ENCODE measurements at regions not wholly inside any gene's neighbourhood (a gene's known extent, or its start where the extent isn't known, plus 50 kb on each side); places are given as distances from the start of the nearest gene placed in this dataset.

- H3K4me1 ChIP-seq (ENCODE audit: insufficient read depth, low read length, poor library complexity, severe bottlenecking) = no peaks in the 10 kb centered on the region
- no peaks in the 10 kb centered on the region for H3K9me3 ChIP-seq (ENCODE audit: insufficient read depth, low read depth, low read length)
- H3K9me2 ChIP-seq (replicated peaks; ENCODE audit: low read depth, low read length) = no peaks in the 10 kb centered on the region
- no peaks in the 10 kb centered on the region for H3K27me3 ChIP-seq (ENCODE audit: insufficient read depth, low read length, poor library complexity, severe bottlenecking)
- no peak overlapping the region for H3K9ac ChIP-seq (ENCODE audit: low read depth, low read length, poor library complexity, severe bottlenecking)
- H3K79me2 ChIP-seq (ENCODE audit: insufficient read depth, low read length) = no peaks in the 10 kb centered on the region
- TF ChIP-seq CTCF (conservative IDR thresholded peaks at IDR 0.05; ENCODE audit: low read length) (no peak), EZH2phosphoT487 (IDR thresholded peaks at IDR 0.05; ENCODE audit: borderline replicate concordance) (no peak)
- H3K4me2 ChIP-seq (ENCODE audit: low read depth, low read length, poor library complexity, severe bottlenecking) = no peak overlapping the region
- H4K20me1 ChIP-seq (ENCODE audit: insufficient read depth, low read length, poor library complexity, severe bottlenecking) = no peaks in the 10 kb centered on the region
- H2AFZ ChIP-seq (ENCODE audit: low read length) = no peak overlapping the region
- no peak overlapping the region for H3K4me3 ChIP-seq (ENCODE audit: low read length, poor library complexity, severe bottlenecking)
- H3K36me3 ChIP-seq (ENCODE audit: insufficient read depth, low read length) = no peaks in the 10 kb centered on the region
- no peaks in the 10 kb centered on the region for H3F3A ChIP-seq (ENCODE audit: low read depth)
Observed at GRCh38 chr3:55320928-55321327, 166.2 kb downstream of the WNT5A start.

GRCh38 chr3:55315396-55315795 lies 171.7 kb downstream of the WNT5A start:
- Histone ChIP-seq H3K36me3 (ENCODE audit: insufficient read depth, low read length) (no peaks in the 10 kb centered on the region), H2AFZ (ENCODE audit: low read length) (no peak overlapping the region), H3K4me1 (ENCODE audit: insufficient read depth, low read length, poor library complexity, severe bottlenecking) (no peaks in the 10 kb centered on the region), H3K4me3 (ENCODE audit: low read length, poor library complexity, severe bottlenecking) (no peak overlapping the region), H3F3A (ENCODE audit: low read depth) (no peaks in the 10 kb centered on the region), H3K9me3 (ENCODE audit: insufficient read depth, low read depth, low read length) (no peaks in the 10 kb centered on the region), H3K27me3 (ENCODE audit: insufficient read depth, low read length, poor library complexity, severe bottlenecking) (no peaks in the 10 kb centered on the region), H3K9ac (ENCODE audit: low read depth, low read length, poor library complexity, severe bottlenecking) (no peak overlapping the region), H4K20me1 (ENCODE audit: insufficient read depth, low read length, poor library complexity, severe bottlenecking) (no peaks in the 10 kb centered on the region), H3K4me2 (ENCODE audit: low read depth, low read length, poor library complexity, severe bottlenecking) (no peak overlapping the region), H3K9me2 (replicated peaks; ENCODE audit: low read depth, low read length) (no peaks in the 10 kb centered on the region), H3K79me2 (ENCODE audit: insufficient read depth, low read length) (no peaks in the 10 kb centered on the region)
- TF ChIP-seq EZH2phosphoT487 (IDR thresholded peaks at IDR 0.05; ENCODE audit: borderline replicate concordance) (no peak), CTCF (conservative IDR thresholded peaks at IDR 0.05; ENCODE audit: low read length) (no peak)

- TF ChIP-seq CTCF (conservative IDR thresholded peaks at IDR 0.05; ENCODE audit: low read length) = no peak
- no peak for TF ChIP-seq EZH2phosphoT487 (IDR thresholded peaks at IDR 0.05; ENCODE audit: borderline replicate concordance)
- H3K9me2 ChIP-seq (replicated peaks; ENCODE audit: low read depth, low read length) = no peaks in the 10 kb centered on the region
- H3K4me1 ChIP-seq (ENCODE audit: insufficient read depth, low read length, poor library complexity, severe bottlenecking) = no peaks in the 10 kb centered on the region
- no peaks in the 10 kb centered on the region for H3K27me3 ChIP-seq (ENCODE audit: insufficient read depth, low read length, poor library complexity, severe bottlenecking)
- H2AFZ ChIP-seq (ENCODE audit: low read length) = no peak overlapping the region
- H3K4me2 ChIP-seq (ENCODE audit: low read depth, low read length, poor library complexity, severe bottlenecking) = no peak overlapping the region
- no peaks in the 10 kb centered on the region for H3K79me2 ChIP-seq (ENCODE audit: insufficient read depth, low read length)
- H3K9ac ChIP-seq (ENCODE audit: low read depth, low read length, poor library complexity, severe bottlenecking) = no peak overlapping the region
- H4K20me1 ChIP-seq (ENCODE audit: insufficient read depth, low read length, poor library complexity, severe bottlenecking) = no peaks in the 10 kb centered on the region
- no peaks in the 10 kb centered on the region for H3K9me3 ChIP-seq (ENCODE audit: insufficient read depth, low read depth, low read length)
- H3F3A ChIP-seq (ENCODE audit: low read depth) = no peaks in the 10 kb centered on the region
- H3K4me3 ChIP-seq (ENCODE audit: low read length, poor library complexity, severe bottlenecking) = no peak overlapping the region
- H3K36me3 ChIP-seq (ENCODE audit: insufficient read depth, low read length) = no peaks in the 10 kb centered on the region
Observed at GRCh38 chr3:55313666-55314065, 173.4 kb downstream of the WNT5A start.

Data from Loucy (cell line).